MM.1S (cell line): ENCODE measurements at regions not wholly inside any gene's neighbourhood (a gene's known extent, or its start where the extent isn't known, plus 50 kb on each side); places are given as distances from the start of the nearest gene placed in this dataset.

Experiments used
- EZH2phosphoT487 ChIP-seq: fragments of 300-600 bp; sonication (generic); IDR thresholded peaks from 2 replicates; pipeline ENCODE4 v1.6.1; 2018; ENCODE audit warnings: antibody characterized with exemption, low read length
- TF ChIP-seq, protein P1 (sequence below): fragments of 300-600 bp; sonication (generic); IDR thresholded peaks from 2 replicates; pipeline ENCODE4 v1.5.1; 2016; ENCODE audit warnings: antibody characterized with exemption, low read length, mixed read lengths

- TF ChIP-seq EZH2phosphoT487: no peak
- TF ChIP-seq, protein P1, sequence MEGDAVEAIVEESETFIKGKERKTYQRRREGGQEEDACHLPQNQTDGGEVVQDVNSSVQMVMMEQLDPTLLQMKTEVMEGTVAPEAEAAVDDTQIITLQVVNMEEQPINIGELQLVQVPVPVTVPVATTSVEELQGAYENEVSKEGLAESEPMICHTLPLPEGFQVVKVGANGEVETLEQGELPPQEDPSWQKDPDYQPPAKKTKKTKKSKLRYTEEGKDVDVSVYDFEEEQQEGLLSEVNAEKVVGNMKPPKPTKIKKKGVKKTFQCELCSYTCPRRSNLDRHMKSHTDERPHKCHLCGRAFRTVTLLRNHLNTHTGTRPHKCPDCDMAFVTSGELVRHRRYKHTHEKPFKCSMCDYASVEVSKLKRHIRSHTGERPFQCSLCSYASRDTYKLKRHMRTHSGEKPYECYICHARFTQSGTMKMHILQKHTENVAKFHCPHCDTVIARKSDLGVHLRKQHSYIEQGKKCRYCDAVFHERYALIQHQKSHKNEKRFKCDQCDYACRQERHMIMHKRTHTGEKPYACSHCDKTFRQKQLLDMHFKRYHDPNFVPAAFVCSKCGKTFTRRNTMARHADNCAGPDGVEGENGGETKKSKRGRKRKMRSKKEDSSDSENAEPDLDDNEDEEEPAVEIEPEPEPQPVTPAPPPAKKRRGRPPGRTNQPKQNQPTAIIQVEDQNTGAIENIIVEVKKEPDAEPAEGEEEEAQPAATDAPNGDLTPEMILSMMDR: no peak
Observed at GRCh38 chr1:98441281-98441680, 220.2 kb upstream of the SNX7 start.
